HCT116 (cell line): ENCODE measurements at regions not wholly inside any gene's neighbourhood (a gene's known extent, or its start where the extent isn't known, plus 50 kb on each side); places are given as distances from the start of the nearest gene placed in this dataset.

ENCODE experiments used
- CTCF ChIP-seq, 3 experiments: fragments of 200-600 bp in 1 of 3; sonication (generic) in 1 of 3; IDR thresholded peaks in 2 of 3; conservative IDR thresholded peaks in 1 of 3; 2 replicates each; pipeline ENCODE4 v1.5.1; 2012 to 2017; ENCODE audit warnings: low read depth in 2 of 3, low read length in 2 of 3, antibody characterized with exemption in 1 of 3, borderline replicate concordance in 1 of 3, control low read depth in 1 of 3, mild to moderate bottlenecking in 1 of 3, mixed read lengths in 1 of 3, mixed run types in 1 of 3, moderate library complexity in 1 of 3; ENCODE audit not compliant: insufficient read depth in 1 of 3
- EZH2 ChIP-seq: fragments of 200-600 bp; sonication (generic); IDR thresholded peaks from 2 replicates; pipeline ENCODE4 v1.6.1; 2017; ENCODE audit warnings: antibody characterized with exemption, mixed run types
- POLR2AphosphoS5 ChIP-seq: IDR thresholded peaks from 2 replicates; pipeline ENCODE4 v1.6.1; 2011; ENCODE audit warnings: mild to moderate bottlenecking, low read depth, low read length, moderate library complexity

GRCh38 chr2:203805486-203805838 is 62.1 kb upstream of the CTLA4 start:
- no peak for TF ChIP-seq CTCF (IDR thresholded peaks at IDR 0.05 in 2 of 3, conservative IDR thresholded peaks at IDR 0.05 in 1 of 3; ENCODE audit: borderline replicate concordance in 1 of 3, insufficient read depth in 1 of 3, low read depth in 2 of 3, low read length in 2 of 3)
- no peak for TF ChIP-seq POLR2AphosphoS5
- no peak for TF ChIP-seq EZH2
